COLO668 (cell line): ENCODE measurements at regions not wholly inside any gene's neighbourhood (a gene's known extent, or its start where the extent isn't known, plus 50 kb on each side); places are given as distances from the start of the nearest gene placed in this dataset.
"Not testable (repeated sequence)": the region's sequence is repeated elsewhere in the genome, so short reads cannot be mapped to it uniquely, and the experiment has no call there.

Source experiments
- DNase-seq: peaks from one replicate; lab custom pipeline; 2025; ENCODE audit not compliant: unreplicated experiment; lab: John Stamatoyannopoulos, UW

DNA sequence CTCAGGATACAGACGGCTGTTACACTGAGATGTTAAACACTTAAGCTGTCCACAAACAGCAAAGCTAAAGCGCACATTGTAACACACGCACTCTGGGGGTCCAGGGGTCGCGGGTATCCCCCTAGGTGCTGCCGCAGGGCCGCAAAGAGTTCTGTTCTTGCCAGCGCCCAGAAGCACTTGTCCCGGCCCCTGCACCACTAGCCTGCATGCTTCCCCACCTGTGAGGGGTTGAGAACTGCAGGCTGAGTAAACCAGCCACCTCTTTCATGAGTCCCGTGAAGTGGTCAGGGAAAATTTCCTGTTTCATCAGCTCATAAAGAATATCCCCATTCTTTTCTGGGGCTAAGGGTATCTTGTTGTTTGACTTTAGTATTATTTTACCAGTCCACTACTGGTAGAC lies 154.4 kb upstream of the FBXL17 start:
- no peak for DNase-seq

DNA sequence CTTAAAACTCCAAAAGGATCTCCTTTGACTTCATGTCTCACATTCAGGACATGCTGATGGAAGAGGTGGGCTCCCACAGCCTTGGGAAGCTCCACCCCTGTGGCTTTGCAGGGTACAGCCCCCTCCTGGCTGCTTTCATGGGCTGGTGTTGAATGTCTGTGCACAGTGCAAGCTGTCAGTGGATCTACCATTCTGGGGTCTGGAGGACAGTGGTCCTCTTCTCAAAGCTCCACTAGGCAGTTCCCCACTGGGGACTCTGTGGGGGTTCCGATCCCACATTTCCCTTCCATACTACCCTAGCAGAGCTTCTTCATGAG lies 150.2 kb upstream of the FBXL17 start:
- DNase-seq = not testable (repeated sequence)

DNA sequence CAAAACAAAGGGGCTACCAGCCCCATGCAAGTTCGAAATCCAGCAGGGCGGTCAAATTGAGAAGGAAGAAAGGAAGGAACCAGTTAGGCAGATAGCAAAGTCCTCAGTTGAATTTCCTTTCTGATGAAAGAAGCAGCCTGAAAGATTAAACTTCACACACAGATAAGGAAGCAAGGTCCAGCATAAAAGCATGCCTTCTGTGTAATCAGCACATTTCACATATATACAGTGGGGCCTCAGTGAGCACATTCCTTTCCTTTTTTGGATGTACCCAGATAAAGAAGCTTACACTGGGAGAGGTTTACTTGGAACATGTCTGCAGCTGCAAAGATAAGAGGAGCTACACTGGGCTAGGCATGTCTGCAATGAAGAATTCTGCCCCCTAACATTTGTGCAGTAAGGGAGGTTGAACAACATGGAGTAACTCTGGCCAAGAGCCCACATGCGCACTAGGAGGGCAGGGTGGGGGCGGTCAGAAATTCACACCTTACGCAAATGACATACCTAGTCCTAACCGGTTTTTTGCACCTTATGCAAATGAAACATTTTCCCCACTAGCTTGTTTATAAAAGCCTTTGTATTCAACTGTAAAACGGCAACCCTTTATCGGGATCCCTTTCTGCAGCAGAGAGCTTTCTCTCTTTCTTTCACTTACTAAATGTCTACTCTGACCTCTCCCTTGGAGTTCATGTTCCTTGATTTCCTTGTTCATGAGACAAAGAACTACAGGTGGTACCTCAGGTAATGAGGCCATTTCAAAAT lies 149.7 kb upstream of the FBXL17 start:
- DNase-seq = no peak

GRCh38 chr5:108530706-108531105 lies 148.8 kb upstream of the FBXL17 start:
- no peak for DNase-seq

DNA sequence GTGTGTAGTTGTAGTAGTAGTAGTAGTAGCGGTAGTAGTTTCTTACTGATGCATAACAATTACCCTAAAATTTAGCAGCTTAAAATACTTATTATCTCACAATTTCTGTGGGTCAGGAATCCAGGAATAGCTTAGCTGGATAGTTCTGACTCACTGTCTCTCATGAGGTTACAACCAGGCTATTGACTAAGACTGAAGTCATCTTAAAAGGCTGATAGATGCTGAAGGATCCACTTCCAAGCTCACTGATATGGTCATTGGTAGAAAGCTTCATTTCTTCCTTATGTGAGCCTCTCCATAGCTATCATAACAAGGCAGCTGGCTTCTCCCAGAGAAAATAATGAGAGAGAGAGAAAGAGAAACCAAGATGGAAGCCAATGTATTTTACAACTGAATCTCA lies 147.5 kb upstream of the FBXL17 start:
- no peak for DNase-seq

GRCh38 chr5:108528655-108529054 lies 146.8 kb upstream of the FBXL17 start:
- no peak for DNase-seq

GRCh38 chr5:108524564-108524963 lies 142.7 kb upstream of the FBXL17 start:
- no peak for DNase-seq

DNA sequence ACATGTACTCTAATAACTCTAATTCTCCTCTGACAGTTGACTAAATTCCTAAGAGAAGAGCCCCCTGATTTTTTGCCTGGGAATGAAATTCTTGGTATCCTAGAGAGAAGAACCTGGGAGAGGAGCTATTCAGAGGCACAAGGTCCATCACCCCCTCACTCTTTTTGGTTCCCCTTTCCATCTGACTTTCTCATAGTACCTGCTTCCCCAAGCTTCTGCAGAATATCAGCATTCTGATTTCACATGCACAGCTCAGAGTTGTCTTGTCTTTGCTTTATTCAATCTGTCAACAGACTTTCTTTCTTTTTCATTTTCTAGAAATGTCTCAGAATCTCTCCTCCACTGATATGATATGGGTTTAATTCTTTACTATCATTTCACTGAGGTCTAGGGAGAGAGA lies 141.5 kb upstream of the FBXL17 start:
- no peak for DNase-seq

DNA sequence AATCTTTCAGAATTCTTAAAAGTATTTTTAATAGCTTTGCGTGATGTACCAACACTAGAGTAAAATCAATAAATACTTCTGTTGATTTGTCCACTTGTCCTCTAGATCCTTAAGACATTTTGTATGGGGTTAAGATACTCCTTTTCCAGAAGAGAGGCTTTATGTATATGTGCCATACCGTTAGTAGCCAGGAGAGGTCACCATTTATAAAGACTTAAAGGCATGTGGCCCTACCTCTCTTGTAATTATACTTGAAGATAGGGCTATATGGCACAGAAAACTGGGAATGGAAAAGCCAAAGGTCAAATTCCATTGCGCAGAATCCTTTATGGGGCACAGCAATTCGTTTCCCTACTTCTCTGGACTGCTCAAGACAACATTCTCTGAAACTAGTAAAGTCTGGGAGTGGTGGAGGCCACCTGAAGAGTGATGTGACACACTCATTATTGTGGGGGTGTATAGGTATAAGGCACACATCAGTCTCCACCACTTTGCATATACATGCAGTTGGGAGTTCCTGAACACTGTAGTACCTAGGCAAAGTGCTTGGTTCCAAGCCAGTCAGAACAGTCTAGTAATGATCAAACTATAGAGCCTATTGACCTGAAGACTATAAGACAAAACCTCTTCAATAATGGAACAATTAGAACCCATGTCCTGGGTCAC lies 140.1 kb upstream of the FBXL17 start:
- peak; percentile 5 for DNase-seq

GRCh38 chr5:108521011-108521700 lies 139.3 kb upstream of the FBXL17 start:
- no peak for DNase-seq

DNA sequence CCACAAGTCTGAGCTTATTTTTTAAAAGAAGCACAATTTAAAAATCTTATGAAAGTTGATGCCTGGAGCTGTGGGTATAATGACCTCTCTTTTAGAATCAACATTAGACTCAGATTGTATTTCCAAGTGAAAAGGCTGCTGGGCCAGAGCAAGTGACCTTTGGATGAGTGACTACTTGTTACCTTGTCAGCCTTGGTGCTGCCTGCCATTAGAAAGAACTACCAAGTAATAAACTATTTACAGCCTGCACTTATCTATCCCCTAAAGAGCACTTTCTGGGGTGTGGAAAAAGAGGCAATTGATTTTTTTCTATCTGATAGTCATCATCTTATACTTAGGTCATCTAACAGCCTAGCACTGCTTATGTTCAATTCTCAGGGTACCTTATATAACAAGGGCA lies 134.9 kb upstream of the FBXL17 start:
- DNase-seq = no peak

- no peak for DNase-seq
Measured at GRCh38 chr5:108515517-108516105, 133.7 kb upstream of the FBXL17 start.

DNA sequence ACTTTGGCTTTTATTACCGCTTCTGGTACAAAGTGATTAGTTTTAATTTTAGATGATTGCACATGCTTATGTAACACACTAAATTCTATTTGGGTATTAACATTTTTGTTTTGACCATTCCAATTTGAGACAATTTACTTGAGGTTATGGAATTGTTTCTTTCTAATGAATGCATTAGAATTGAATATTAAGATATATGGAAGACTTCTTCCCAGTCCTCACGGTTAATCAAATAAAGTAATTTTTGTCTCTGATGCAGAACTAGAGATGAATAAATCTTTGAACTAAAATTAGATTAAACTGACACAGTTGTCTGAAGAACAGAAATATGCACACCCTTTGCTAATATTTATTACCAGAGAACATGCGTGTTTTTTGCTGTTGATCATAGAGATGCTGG lies 127.1 kb upstream of the FBXL17 start:
- DNase-seq = no peak

DNA sequence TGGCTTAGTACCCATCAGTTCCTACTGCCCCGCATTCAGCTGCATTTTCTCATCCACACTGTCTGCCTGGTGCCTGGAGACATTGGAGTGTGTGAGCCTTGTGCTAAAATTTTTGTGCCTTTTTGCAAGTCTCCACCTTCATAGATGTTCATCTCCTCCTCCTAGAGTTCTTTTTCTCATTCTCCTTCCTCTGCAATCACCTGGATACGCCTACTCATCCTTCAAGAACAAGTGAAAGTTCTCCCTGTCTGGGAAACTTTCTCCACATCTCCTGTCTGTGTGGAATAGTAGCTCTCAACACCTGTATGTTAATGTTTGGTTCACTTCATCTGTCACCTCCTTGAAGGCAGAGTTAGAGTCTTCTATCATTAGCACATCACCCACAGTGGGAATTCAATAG lies 125.7 kb upstream of the FBXL17 start:
- DNase-seq = no peak

GRCh38 chr5:108505608-108506007 lies 123.7 kb upstream of the FBXL17 start:
- no peak for DNase-seq

DNA sequence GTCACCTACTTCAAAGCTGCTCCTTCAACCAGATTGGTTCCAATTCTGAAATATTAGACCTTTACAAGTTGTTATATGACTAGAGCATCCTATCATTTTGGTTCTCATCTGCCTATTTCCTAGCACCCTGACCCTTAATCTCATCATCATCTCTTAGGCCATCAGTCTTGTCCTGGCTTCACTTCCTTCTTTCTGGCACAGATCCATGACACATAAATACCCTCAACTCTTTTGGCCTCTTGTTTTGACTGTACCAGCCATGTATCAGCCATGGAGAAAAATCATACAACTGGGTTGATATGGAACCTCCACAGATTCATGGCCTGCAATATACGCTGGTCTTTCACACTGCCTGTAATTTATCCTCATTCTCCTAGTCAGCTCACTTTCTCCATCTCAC lies 123.1 kb upstream of the FBXL17 start:
- no peak for DNase-seq

DNA sequence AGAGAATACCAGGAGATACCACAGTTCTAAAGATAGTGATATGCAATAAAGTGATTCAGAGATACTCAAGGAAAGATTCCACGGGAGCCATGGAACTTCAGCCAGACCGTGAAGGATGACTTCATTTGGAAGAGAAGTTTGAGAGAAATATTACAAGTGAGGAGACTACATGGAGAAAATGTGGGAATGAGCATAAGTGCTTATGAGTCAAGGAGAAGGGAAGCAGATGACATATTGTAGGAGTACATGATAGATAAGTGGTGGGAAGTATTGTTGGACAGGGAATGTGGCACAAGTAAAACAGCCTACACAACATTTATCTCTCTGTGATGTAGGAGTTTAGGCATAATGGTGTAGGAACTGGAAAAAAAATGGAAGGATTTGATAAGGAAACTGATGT lies 122.1 kb upstream of the FBXL17 start:
- DNase-seq = no peak

- not testable (repeated sequence) for DNase-seq
Measured at GRCh38 chr5:108495615-108496014, 113.7 kb upstream of the FBXL17 start.

DNA sequence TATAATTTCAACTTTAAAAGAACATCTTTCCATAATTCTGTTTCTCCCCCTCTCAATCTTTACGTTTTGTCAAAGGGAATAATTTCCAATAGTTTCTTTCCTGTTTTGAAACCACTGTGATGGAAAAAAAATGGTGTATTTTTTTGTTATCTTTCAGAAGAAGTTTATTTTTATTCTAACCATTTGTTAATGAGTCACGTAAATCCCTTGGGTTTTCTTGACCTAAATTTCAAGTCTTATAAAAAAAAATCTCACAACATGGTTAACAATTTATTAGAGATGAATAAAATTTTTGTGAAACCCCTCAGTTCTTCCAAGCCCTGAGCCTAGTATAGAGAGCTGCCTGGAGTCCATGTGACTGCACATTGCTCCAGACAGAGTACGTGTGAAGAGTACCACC lies 106.1 kb upstream of the FBXL17 start:
- no peak for DNase-seq

DNA sequence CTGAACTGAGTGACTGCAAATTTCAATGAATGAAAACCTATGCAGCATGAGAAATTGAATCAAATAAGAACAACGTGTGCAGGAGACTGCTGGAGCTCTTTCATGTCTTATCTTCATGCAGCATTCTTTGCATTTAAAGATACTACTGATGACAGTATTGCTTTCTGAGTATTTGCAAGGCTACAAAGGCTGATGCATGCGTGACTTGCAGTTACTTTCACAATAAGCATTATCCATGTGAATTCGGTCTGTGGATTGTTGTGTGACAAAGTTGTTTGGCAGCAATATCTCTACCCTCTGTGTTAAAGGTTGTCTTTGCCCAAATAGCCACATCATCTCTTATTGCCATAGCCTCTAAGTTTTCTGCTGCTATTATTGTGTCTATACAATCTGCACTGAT lies 102.1 kb upstream of the FBXL17 start:
- no peak for DNase-seq

- no peak for DNase-seq
Measured at GRCh38 chr5:108481355-108481931, 99.5 kb upstream of the FBXL17 start.

- DNase-seq = no peak
Measured at GRCh38 chr5:108472237-108472636, 90.3 kb upstream of the FBXL17 start.
